HG03565 (cell line): ENCODE measurements at regions not wholly inside any gene's neighbourhood (a gene's known extent, or its start where the extent isn't known, plus 50 kb on each side); places are given as distances from the start of the nearest gene placed in this dataset.
"Not testable (repeated sequence)": the region's sequence is repeated elsewhere in the genome, so short reads cannot be mapped to it uniquely, and the experiment has no call there.

Experiments
- ATAC-seq: cut with Tn5 transposase; IDR thresholded peaks from one replicate; pipeline ENCODE4 v1.9.1; 2021; ENCODE audit warnings: mild to moderate bottlenecking, moderate library complexity; ENCODE audit not compliant: unreplicated experiment

- no peak for ATAC-seq
Measured at GRCh38 chrX:147468600-147468999, 443.1 kb upstream of the FMR1 start.

- no peak for ATAC-seq
Measured at GRCh38 chrX:147476008-147476407, 435.7 kb upstream of the FMR1 start.

DNA sequence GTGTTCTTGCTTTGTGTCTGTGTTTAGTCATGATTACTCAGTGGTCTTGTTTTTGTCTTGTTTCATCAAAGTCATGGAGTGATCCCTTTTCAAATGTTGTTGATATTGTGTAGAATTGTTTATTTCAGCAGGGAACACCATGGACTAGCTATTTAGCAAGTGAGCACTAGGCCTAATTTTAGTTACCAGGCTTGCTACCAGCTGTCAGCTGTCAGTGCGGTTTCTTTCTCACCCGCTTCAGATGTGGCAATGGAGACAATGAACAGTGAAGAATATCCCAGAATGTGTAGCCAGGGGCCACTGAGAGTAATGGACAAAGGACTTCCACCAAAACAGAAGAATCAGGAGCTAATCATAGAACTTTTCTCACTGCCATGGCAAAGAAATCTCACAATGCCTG, 432.8 kb upstream of the FMR1 start:
- no peak for ATAC-seq

DNA sequence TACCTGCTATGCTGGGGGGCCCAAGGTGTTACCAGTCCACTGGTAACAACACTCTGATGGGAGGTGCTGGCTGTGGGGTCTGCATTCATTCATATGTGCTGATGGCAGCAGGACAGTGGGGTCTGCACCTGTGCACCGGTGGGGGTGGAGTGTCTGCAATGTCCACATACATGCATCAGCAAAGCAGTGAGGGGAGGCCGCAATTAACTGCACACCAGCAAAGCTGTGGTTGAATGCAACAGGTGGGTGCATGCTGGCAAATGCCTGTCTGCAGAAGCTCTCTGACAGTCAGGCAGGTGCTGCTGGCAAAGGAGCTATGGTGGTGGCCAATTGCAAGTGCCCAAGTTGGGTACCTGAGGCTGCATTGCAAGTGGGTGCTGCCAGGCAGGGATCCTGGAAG, 426.5 kb upstream of the FMR1 start:
- no peak for ATAC-seq

GRCh38 chrX:147494365-147494764, 417.4 kb upstream of the FMR1 start:
- no peak for ATAC-seq

GRCh38 chrX:147498796-147499195, 412.9 kb upstream of the FMR1 start:
- ATAC-seq, result no peak

GRCh38 chrX:147522981-147523380, 388.7 kb upstream of the FMR1 start:
- no peak for ATAC-seq

DNA sequence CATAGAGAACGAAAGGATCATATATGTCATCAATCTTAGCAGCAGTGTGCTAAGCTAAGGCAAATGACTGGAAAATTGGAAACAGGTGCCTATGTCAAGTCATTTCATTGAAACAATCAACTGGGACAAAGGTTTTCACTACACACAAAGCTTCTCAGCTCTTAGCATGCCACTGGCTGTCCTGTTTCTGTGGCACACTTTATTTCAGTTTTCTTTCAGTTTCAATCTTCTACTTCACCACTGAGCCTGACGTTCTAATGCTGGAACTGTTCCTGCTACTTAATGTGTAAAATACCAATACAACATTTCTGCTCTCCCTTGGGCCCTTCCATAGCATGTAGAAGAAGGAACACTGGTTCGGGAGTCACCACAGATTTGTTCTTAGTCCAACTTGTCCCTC, 378.3 kb upstream of the FMR1 start:
- ATAC-seq, result no peak

GRCh38 chrX:147537172-147537571, 374.5 kb upstream of the FMR1 start:
- no peak for ATAC-seq

DNA sequence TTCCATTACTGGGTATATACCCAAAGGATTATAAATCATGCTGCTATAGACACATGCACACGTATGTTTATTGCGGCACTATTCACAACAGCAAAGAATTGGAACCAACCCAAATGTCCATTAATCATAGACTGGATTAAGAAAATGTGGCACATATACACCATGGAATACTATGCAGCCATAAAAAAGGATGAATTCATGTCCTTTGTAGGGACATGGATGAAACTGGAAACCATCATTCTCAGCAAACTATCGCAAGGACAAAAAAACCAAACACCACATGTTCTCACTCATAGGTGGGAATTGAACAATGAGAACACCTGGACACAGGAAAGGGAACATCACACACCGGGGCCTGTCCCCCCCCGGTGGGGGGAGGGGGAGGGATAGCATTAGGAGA, 363.7 kb upstream of the FMR1 start:
- ATAC-seq, result not testable (repeated sequence)

GRCh38 chrX:147550217-147550616, 361.5 kb upstream of the FMR1 start:
- no peak for ATAC-seq

GRCh38 chrX:147559191-147559590, 352.5 kb upstream of the FMR1 start:
- ATAC-seq, result no peak

DNA sequence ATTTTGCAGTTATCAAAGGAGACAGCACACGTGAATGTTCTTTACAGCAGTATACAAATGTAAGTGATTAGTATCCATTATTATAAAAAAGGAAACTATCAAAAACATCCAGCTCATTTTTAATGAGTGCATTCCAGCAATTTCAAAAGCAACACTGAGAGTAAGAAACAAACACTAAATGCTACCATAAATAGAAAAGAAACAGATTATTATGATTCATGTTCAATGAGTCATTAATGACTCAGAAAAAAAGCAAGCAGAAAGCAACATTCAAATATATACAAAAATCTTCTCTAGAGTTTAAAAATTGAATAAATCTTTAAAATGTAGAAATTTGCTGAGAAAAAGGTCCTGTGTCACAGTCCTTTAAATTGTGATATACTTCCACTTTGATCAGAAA, 346.5 kb upstream of the FMR1 start:
- no peak for ATAC-seq

- ATAC-seq, result no peak
Measured at GRCh38 chrX:147570483-147570882, 341.2 kb upstream of the FMR1 start.

- no peak for ATAC-seq
Measured at GRCh38 chrX:147573266-147573665, 338.5 kb upstream of the FMR1 start.

DNA sequence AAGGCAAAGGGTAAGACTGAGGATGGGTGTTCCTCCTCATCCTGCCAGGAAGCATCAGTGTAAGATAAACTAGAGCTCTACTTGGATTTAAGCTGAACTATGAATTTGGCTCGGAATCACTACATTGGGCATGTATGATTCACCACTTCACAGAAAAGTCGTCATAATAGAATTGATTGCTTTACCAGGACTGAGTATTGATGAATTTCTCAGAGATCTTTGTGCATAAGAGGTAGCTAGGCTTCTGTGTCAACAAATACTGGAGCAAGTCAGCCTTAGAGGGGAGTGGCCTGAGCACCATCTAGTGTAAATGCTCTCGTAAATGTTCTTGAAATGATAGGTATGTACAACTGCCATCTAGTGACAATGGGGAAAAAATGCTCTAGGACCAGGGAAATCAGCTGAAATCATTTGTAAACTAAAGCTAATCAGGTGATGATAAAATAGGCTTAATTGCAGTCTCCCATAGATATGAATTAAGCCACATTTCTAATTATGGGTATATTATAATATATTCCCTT, 309.5 kb upstream of the FMR1 start:
- no peak for ATAC-seq

DNA sequence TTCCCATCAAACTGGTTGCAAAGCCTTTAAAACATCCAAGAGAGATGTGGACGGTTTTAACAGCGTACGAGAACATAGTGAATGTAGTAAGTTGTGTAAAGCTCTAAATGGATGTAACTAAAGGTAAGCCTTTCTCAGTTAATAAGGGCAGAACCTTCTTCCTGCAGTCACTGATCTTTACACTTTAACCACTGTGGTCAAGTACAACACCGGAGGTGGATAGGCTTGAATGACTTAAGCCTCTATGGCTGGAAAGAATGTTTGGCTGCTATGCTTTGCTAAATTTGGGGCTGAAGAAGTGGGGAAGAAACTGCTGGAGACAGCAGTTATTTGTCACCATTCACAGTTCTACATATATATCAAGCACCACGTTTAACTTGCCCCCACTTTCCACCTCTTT, 285.1 kb upstream of the FMR1 start:
- no peak for ATAC-seq

GRCh38 chrX:147635186-147635585, 276.5 kb upstream of the FMR1 start:
- ATAC-seq, result no peak

DNA sequence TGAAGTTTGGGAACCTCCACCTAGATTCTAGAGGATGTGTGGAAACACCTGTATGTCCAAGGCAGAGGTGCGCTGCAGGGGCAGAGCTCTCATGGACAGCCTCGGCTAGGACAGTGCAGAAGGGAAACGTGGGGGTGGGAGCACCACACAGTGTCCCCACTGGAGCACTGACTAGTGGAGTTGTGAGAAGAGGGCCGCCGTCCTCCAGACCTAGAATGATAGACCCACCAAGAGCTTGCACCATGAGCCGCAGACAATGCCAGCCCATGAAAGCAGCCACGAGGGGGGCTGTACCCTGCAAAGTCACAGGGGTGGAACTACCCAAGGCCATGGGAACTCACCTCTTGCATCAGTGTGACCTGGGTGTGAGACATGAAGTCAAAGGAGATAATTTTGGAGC, 274.5 kb upstream of the FMR1 start:
- ATAC-seq, result no peak

DNA sequence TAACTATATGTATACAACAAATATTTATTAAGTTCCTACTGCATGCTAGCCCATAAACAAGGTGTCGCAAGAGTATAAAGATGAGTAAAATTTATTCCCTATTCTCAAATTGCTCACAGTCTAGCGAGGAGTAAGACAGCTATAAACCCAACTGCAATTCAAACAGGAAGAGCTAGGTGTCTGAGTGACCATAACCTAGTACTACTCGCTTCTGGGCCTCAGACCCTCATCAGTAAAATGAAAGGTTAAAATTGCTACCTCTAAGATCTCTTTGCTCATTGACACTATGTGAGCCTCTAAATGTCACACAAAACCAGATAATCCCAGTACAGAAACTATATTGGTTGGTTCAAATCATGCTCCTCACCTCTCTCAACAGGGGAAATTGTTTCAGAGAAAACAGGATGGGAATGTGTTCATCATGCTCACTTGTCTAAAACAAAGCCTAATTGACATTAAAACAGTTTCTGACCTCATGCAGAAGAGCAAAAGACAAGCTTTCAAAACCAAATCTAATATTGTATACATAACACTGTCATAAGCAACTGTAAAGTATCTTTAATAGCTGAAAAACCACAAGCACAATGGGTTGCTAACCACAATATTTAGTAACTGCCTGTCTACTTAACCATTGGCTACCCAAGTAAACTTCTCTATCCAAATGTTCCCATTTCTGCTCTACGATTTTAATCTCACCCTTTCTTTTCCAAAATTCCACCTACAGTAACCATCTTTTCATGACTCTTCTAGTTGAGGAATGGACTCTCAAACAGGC, 264.6 kb upstream of the FMR1 start:
- ATAC-seq, result no peak

GRCh38 chrX:147675819-147676218, 235.9 kb upstream of the FMR1 start:
- ATAC-seq, result no peak

- no peak for ATAC-seq
Measured at GRCh38 chrX:147679356-147680005, 232.2 kb upstream of the FMR1 start.
